ENCODE measurements at regions not wholly inside any gene's neighbourhood (a gene's known extent, or its start where the extent isn't known, plus 50 kb on each side); places are given as distances from the start of the nearest gene placed in this dataset.

DNA sequence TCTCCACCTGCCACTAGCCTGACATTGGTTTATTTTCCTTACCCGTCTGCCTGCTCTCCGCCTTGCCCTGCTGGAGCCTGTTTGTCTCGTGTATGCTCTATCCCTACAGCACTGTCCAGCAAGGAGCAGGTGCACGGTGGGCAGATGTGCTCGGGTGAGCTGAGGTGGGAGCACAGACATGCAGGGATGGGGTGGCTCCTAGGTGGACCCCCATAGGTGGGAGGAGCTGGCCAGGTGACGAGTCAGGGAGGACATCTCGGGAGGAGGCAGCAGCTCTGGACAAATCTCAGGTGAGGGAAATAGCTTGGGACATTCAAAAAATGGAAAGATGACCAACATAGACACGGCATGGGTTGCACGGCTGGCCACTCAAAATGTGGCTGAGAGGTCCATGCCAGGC is 89.2 kb upstream of the SHANK2 start:
- Histone ChIP-seq H3K9me3 (ENCODE audit: control insufficient read depth, insufficient read depth, low read depth, low read length) (peaks cover 2% of the 10 kb centered on the region; the same call in 1 of the 2 replicates), H3K27me3 (ENCODE audit: control insufficient read depth, insufficient read depth, low read length) (peaks cover 9% of the 10 kb centered on the region; the same call in 1 of the 2 replicates), H3K27ac (ENCODE audit: low read depth, low read length) (no peak overlapping the region), H3K4me3 (ENCODE audit: low read depth, low read length) (no peak overlapping the region), H3K36me3 (ENCODE audit: control insufficient read depth, insufficient read depth, low read length) (no peaks in the 10 kb centered on the region), H3K9ac (ENCODE audit: low read length) (no peak overlapping the region), H3K4me1 (ENCODE audit: control insufficient read depth, insufficient read depth, low read length) (no peaks in the 10 kb centered on the region)

DNA sequence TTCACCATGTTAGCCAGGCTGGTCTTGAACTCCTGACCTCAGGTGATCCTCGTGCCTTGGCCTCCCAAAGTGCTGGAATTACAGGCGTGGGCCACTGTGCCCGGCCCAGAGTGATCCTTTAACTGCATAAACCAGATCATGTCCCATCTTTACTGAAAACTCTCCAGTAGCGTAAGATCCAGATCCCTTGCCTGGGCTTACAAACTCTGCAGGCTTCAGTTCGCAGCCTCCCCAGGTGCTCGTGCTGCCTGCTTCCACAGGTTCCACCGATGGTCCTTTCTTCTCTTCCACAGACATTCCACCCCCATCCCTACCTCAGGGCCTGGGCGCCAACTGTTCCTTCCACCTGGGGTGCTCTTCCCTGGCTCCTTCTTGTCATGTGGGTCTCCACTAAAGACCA is 88.8 kb upstream of the SHANK2 start:
- Histone ChIP-seq H3K4me3 (ENCODE audit: low read depth, low read length) (no peak overlapping the region), H3K9ac (ENCODE audit: low read length) (no peak overlapping the region), H3K36me3 (ENCODE audit: control insufficient read depth, insufficient read depth, low read length) (no peaks in the 10 kb centered on the region), H3K9me3 (ENCODE audit: control insufficient read depth, insufficient read depth, low read depth, low read length) (peaks cover 2% of the 10 kb centered on the region; the same call in 1 of the 2 replicates), H3K4me1 (ENCODE audit: control insufficient read depth, insufficient read depth, low read length) (no peaks in the 10 kb centered on the region), H3K27ac (ENCODE audit: low read depth, low read length) (no peak overlapping the region), H3K27me3 (ENCODE audit: control insufficient read depth, insufficient read depth, low read length) (peaks cover 9% of the 10 kb centered on the region; the same call in 1 of the 2 replicates)

DNA sequence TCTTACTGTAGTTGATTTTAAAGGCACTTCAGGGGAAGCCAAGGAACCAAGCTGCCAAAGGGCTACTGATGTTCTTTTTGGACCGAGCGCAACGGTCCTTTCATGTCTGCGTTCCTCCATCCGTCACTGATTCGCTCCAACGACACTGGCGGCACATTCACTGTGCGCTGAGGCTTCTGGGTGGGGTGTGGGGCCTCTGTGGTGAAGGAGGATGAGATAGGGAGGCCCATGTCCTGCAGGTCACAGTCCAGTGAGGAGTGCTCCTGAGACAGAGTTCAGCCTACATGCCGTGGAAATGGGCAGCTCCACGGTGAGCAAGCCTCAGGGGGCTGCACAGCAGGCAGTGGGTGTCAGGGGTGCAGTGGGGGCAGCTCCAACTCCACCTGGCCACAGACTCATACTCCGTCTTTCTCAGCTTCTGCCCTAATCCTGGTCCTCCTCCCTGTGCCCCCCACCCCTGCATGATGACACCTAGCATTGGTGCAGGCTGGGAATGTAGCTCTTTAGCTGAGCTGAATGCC is 87.8 kb upstream of the SHANK2 start:
- Histone ChIP-seq H3K9me3 (ENCODE audit: control insufficient read depth, insufficient read depth, low read depth, low read length) (peaks cover 7% of the 10 kb centered on the region), H3K27ac (ENCODE audit: low read depth, low read length) (no peak overlapping the region), H3K27me3 (ENCODE audit: control insufficient read depth, insufficient read depth, low read length) (peaks cover 11% of the 10 kb centered on the region; the same call in 1 of the 2 replicates), H3K36me3 (ENCODE audit: control insufficient read depth, insufficient read depth, low read length) (no peaks in the 10 kb centered on the region), H3K4me1 (ENCODE audit: control insufficient read depth, insufficient read depth, low read length) (no peaks in the 10 kb centered on the region), H3K9ac (ENCODE audit: low read length) (no peak overlapping the region), H3K4me3 (ENCODE audit: low read depth, low read length) (no peak overlapping the region)

DNA sequence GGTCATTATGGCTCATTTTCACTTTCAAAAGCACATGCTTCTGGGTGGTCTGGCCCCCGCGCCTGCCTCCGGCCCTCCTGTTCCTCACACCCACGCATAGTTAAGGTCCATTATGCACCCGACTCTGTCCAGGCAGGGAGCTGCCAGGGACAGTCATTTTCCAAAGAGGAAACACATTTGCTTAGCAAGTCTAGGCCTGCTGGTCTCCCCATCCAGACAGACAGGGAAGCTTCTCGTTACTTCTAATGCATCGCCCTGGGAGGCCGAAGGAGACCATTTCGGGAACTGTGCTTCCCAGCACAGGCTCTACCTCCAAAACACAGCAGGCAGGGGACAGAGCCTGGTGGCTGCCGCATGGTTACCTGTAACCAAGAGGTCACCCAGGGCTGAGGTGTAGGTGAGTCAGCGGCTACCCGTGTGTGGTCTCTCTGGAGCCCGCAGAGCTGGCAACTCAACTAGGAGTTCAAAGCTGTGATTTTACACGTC is 87.1 kb upstream of the SHANK2 start:
- no peak overlapping the region for H3K9ac ChIP-seq (ENCODE audit: low read length)
- no peaks in the 10 kb centered on the region for H3K36me3 ChIP-seq (ENCODE audit: control insufficient read depth, insufficient read depth, low read length)
- H3K27me3 ChIP-seq (ENCODE audit: control insufficient read depth, insufficient read depth, low read length): peaks cover 11% of the 10 kb centered on the region; the same call in 1 of the 2 replicates
- H3K4me3 ChIP-seq (ENCODE audit: low read depth, low read length): no peak overlapping the region
- peaks cover 14% of the 10 kb centered on the region for H3K9me3 ChIP-seq (ENCODE audit: control insufficient read depth, insufficient read depth, low read depth, low read length)
- no peak overlapping the region for H3K27ac ChIP-seq (ENCODE audit: low read depth, low read length)
- H3K4me1 ChIP-seq (ENCODE audit: control insufficient read depth, insufficient read depth, low read length): no peaks in the 10 kb centered on the region

DNA sequence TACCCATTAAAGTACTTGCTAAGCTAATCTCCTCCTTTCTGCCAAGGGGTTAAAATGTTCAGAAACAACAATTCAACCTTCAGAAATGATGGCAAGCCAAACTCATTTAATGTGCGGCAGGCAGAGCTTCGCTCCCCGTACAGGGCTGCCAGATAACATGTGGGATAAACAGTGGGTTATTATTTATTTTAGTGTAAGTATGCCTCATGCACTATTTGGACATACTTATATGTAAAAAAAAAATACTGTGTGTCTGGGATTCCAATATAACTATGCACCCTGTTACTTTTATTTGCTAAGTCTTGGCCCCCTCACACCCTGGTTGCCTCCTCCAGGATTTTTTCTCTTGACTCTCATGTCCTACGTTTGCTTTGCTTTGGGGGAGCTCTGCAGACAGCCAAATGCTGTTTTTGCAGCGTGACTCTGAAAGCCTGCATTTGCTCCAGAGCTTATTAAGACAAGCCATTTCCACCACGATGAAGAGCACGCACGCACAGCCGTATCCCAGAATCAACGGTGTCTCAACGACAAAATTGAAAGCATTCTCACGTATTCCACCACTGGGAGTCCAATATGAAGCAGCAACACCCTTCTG is 86.5 kb upstream of the SHANK2 start:
- Histone ChIP-seq H3K9me3 (ENCODE audit: control insufficient read depth, insufficient read depth, low read depth, low read length) (peaks cover 19% of the 10 kb centered on the region), H3K9ac (ENCODE audit: low read length) (no peak overlapping the region), H3K36me3 (ENCODE audit: control insufficient read depth, insufficient read depth, low read length) (no peaks in the 10 kb centered on the region), H3K4me3 (ENCODE audit: low read depth, low read length) (no peak overlapping the region), H3K4me1 (ENCODE audit: control insufficient read depth, insufficient read depth, low read length) (no peaks in the 10 kb centered on the region), H3K27ac (ENCODE audit: low read depth, low read length) (no peak overlapping the region), H3K27me3 (ENCODE audit: control insufficient read depth, insufficient read depth, low read length) (peaks cover 11% of the 10 kb centered on the region; the same call in 1 of the 2 replicates)

DNA sequence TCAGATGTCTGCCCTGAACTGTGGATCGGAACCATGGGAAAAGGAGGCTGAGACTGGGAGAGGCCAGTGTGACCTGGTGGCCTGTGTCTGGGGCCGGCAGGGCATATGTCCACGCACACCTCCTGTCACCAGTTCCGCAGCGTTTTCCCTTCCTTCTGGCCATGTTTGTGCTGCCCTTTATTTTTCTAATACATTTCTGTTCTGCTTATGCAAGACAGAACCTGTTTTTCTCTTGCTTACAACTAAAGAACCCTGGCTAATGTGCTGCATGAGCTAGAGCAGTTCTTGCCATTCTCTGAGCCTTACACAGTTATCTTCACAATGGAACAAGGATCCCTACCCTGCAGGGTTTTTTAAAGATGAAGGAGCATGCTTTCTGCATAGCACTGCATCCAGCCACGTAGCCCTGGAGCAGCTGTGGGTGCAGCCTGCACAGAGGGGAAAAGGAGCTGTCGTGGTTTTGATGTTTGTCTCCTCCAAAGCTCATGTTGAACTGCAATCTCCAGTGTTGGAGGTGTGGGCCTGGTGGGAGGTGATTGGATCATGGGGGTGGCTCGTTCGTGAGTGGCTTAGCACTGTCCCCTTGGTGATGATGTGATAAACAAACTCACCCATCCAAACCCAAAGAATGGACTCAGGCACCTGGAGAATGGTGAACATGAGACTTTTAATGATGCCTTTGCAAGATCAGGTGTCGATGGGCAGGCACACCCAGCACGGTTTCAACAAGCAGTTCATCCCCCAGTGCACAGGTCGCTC is 84.8 kb upstream of the SHANK2 start:
- H3K27me3 ChIP-seq (ENCODE audit: control insufficient read depth, insufficient read depth, low read length): peaks cover 11% of the 10 kb centered on the region; the same call in 1 of the 2 replicates
- no peaks in the 10 kb centered on the region for H3K4me1 ChIP-seq (ENCODE audit: control insufficient read depth, insufficient read depth, low read length)
- no peak overlapping the region for H3K9ac ChIP-seq (ENCODE audit: low read length)
- peaks cover 35% of the 10 kb centered on the region for H3K9me3 ChIP-seq (ENCODE audit: control insufficient read depth, insufficient read depth, low read depth, low read length)
- no peak overlapping the region for H3K4me3 ChIP-seq (ENCODE audit: low read depth, low read length)
- no peak overlapping the region for H3K27ac ChIP-seq (ENCODE audit: low read depth, low read length)
- no peaks in the 10 kb centered on the region for H3K36me3 ChIP-seq (ENCODE audit: control insufficient read depth, insufficient read depth, low read length)

DNA sequence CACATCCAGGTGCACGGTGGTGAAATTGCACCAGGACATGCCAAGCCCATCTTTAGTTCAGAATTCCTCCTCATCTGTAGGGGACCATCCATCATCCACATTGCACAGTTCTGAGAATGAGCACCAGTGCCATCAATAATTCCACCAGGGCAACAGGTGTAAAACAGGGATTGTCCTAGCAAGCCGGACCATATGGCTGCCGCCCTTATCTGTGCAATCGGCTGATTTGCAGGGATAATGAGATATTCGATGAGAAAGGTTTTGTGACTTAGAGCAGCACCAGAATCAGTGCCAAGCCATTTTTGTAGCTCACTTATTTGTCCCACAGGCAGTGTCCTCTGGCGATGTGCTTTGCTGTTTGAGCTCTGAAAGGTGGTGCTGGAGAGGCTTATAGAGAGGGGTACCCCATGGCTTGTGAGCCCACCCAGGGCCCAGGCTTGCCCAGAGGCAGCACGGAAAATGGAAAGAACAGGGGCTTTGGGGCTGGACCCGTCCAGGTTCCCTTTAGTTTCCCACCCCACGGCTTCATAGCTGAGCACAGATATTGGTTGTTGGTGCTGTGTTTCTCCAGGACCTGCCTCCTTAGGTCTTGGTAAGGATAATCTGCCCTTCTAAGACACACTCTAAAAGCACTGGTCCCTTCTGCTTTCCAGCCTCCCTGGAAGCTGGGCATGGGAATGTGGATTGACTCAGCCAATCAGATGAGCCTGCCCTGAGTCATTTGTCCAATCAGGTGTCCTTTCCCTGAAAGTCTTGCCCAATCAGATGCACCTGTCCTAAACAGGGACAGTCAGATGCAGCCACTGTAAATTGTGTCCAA is 84.0 kb upstream of the SHANK2 start:
- Histone ChIP-seq H3K9me3 (ENCODE audit: control insufficient read depth, insufficient read depth, low read depth, low read length) (peaks cover 43% of the 10 kb centered on the region), H3K4me1 (ENCODE audit: control insufficient read depth, insufficient read depth, low read length) (no peaks in the 10 kb centered on the region), H3K4me3 (ENCODE audit: low read depth, low read length) (no peak overlapping the region), H3K36me3 (ENCODE audit: control insufficient read depth, insufficient read depth, low read length) (no peaks in the 10 kb centered on the region), H3K27me3 (ENCODE audit: control insufficient read depth, insufficient read depth, low read length) (peaks cover 11% of the 10 kb centered on the region; the same call in 1 of the 2 replicates), H3K9ac (ENCODE audit: low read length) (no peak overlapping the region), H3K27ac (ENCODE audit: low read depth, low read length) (no peak overlapping the region)

DNA sequence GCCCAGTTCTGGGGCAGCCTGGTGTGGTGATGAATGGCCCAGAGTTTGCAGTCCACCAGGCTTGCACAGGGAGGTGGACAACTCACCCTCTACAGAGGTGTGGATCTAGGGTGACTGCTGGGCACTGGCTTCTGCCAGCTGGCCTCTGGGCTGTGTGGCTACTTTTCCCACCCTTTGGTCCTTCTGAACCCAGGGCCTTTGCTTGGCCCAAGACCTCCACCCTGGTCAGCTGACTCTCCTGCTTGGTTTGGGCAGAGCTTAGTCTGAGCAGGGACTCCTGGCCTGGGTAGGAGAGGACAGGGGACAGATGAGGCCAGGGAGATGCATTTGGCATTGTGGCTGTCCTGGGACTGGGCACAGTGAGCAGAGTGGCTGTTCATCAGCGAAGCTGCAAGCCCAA is 83.0 kb upstream of the SHANK2 start:
- Histone ChIP-seq H3K36me3 (ENCODE audit: control insufficient read depth, insufficient read depth, low read length) (no peaks in the 10 kb centered on the region), H3K9ac (ENCODE audit: low read length) (no peak overlapping the region), H3K27ac (ENCODE audit: low read depth, low read length) (no peak overlapping the region), H3K4me3 (ENCODE audit: low read depth, low read length) (no peak overlapping the region), H3K9me3 (ENCODE audit: control insufficient read depth, insufficient read depth, low read depth, low read length) (peaks cover 46% of the 10 kb centered on the region), H3K4me1 (ENCODE audit: control insufficient read depth, insufficient read depth, low read length) (no peaks in the 10 kb centered on the region), H3K27me3 (ENCODE audit: control insufficient read depth, insufficient read depth, low read length) (peaks cover 10% of the 10 kb centered on the region; the same call in 1 of the 2 replicates)

DNA sequence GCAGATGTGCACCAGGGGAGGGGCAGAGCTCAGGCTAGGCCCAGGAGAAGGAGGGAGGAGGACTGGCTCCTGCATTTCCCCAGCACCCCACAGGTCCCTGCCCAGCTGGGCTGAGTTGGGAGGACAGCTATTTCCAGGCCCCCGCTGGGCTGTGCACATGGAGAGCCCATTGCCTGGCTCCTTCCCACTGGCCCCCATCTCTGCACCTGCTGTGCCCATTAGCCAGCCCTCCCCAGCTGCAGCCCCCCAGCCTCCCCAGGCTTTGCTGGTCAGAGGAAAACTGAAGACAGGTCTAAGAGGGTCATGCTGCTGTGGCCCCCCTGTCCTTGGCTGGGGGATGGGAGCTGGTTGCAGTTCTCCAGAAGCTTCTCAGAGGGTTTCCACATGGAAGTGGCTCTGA is 81.8 kb upstream of the SHANK2 start:
- no peak overlapping the region for H3K4me3 ChIP-seq (ENCODE audit: low read depth, low read length)
- peaks cover 56% of the 10 kb centered on the region for H3K9me3 ChIP-seq (ENCODE audit: control insufficient read depth, insufficient read depth, low read depth, low read length)
- H3K4me1 ChIP-seq (ENCODE audit: control insufficient read depth, insufficient read depth, low read length): no peaks in the 10 kb centered on the region
- no peaks in the 10 kb centered on the region for H3K36me3 ChIP-seq (ENCODE audit: control insufficient read depth, insufficient read depth, low read length)
- peaks cover 10% of the 10 kb centered on the region; the same call in 1 of the 2 replicates for H3K27me3 ChIP-seq (ENCODE audit: control insufficient read depth, insufficient read depth, low read length)
- H3K27ac ChIP-seq (ENCODE audit: low read depth, low read length): no peak overlapping the region
- H3K9ac ChIP-seq (ENCODE audit: low read length): no peak overlapping the region

DNA sequence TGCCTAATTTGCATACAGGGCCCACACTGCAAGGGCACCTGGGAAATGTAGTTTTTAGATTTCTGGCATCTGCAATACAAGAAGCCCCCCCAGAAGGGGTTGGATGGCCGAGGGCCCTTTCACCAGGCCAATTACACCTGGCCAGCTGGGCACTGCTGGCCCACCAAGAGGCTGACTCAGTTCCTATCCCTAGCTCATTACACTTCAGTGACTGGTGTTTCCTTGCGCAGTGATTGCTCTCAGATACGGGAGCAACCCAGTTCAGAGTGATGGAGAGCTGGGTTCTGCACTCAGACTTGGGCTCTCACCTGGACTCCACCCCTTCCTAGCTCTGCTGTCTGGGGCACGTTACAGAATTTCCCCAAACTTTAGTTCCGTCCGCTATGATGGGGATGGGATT is 81.1 kb upstream of the SHANK2 start:
- Histone ChIP-seq H3K36me3 (ENCODE audit: control insufficient read depth, insufficient read depth, low read length) (no peaks in the 10 kb centered on the region), H3K27me3 (ENCODE audit: control insufficient read depth, insufficient read depth, low read length) (peaks cover 10% of the 10 kb centered on the region; the same call in 1 of the 2 replicates), H3K4me1 (ENCODE audit: control insufficient read depth, insufficient read depth, low read length) (no peaks in the 10 kb centered on the region), H3K9ac (ENCODE audit: low read length) (no peak overlapping the region), H3K4me3 (ENCODE audit: low read depth, low read length) (no peak overlapping the region), H3K9me3 (ENCODE audit: control insufficient read depth, insufficient read depth, low read depth, low read length) (peaks cover 56% of the 10 kb centered on the region), H3K27ac (ENCODE audit: low read depth, low read length) (no peak overlapping the region)

Data from HUES6 (cell line).